GM12874 (cell line): ENCODE measurements at regions not wholly inside any gene's neighbourhood (a gene's known extent, or its start where the extent isn't known, plus 50 kb on each side); places are given as distances from the start of the nearest gene placed in this dataset.

Source experiments
- TF ChIP-seq, protein P1 (sequence below): IDR thresholded peaks from 2 replicates; pipeline ENCODE4 v1.5.1; 2011; ENCODE audit warnings: low read depth, mild to moderate bottlenecking, control low read depth, low read length, moderate library complexity; ENCODE audit not compliant: insufficient read depth

DNA sequence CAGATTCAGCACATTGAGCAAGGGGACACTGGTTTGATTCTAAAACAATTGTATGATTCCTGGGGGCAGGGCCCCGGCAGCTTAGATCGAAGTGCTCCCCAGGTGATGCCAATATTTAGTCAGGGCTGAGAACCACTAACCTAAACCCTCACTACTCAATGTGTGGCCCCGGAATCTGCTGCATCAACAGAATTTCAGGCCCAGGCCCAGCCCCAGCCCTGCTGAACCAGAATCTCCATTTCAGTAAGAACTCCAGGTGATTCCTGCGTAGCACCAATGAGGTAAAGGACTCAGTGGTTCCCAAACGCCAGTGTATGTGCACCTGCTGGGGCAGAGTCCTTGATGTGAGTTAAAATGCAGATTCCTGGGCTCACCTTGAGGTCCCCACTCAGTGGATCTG is 152.8 kb upstream of the KCNG1 start:
- TF ChIP-seq, protein P1, sequence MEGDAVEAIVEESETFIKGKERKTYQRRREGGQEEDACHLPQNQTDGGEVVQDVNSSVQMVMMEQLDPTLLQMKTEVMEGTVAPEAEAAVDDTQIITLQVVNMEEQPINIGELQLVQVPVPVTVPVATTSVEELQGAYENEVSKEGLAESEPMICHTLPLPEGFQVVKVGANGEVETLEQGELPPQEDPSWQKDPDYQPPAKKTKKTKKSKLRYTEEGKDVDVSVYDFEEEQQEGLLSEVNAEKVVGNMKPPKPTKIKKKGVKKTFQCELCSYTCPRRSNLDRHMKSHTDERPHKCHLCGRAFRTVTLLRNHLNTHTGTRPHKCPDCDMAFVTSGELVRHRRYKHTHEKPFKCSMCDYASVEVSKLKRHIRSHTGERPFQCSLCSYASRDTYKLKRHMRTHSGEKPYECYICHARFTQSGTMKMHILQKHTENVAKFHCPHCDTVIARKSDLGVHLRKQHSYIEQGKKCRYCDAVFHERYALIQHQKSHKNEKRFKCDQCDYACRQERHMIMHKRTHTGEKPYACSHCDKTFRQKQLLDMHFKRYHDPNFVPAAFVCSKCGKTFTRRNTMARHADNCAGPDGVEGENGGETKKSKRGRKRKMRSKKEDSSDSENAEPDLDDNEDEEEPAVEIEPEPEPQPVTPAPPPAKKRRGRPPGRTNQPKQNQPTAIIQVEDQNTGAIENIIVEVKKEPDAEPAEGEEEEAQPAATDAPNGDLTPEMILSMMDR: no peak

DNA sequence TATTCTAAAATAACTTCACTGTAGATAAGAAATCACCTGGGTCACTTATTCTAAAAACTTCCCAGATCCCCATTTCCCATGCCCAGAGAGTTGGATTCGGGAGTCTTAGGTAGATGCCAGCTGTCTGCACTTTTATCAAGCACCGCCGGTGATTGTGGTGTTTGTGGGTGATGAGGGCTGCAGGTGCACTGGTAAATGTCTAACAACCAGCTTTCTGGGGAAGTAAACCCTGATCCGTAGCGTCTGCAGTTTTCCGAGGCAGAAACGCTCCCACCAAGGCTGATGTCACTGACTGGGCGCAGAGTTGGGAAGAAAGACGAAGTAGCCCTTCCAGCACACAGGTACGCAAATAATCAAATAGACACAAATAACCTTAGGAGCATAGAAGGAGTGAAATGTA is 152.2 kb upstream of the KCNG1 start:
- TF ChIP-seq, protein P1: no peak

- TF ChIP-seq, protein P1: no peak
Observed at GRCh38 chr20:51174536-51174935, 151.6 kb upstream of the KCNG1 start.

DNA sequence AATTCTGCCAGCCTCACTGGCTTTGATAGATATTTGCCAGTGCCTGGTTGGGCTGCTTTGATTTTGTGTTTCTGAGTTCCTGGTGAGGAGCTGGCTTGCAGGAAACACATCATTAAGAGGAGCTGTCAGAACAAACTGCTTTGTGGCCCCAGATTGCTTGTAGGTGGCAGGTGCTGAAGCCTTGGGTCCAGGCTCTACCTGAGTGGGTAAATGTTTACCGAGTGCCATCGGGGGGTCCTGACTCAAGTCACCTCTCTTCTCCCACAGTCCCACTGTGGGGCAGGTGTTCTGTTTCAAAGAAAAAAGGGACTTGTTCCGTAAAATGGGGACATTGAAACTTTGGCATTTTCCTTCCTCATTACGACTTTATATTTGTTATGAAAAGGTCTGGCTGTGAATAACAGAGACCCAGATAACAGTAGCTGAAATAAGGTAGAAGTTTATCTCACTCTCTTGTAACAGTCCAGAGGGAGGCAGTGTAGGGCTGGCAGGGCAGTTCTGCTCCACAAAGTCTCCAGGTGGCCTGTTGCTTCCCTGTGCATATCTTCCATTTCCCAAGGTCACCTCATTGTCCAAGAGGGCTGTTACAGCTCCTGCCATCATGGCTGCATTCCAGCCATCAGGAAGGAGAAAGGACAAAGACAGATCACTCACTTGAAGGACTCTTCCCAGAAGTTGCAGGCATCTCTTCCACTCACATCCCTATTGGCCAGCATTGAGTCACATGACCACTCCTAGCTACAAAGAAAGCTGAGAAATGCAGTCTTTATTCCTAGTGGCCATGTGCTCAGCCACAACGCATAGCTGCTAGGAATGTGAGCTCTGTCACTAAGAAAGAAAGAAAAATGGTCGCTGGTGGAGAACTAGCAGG is 149.9 kb upstream of the KCNG1 start:
- TF ChIP-seq, protein P1: no peak

- TF ChIP-seq, protein P1: no peak
Observed at GRCh38 chr20:51171141-51171540, 148.2 kb upstream of the KCNG1 start.

DNA sequence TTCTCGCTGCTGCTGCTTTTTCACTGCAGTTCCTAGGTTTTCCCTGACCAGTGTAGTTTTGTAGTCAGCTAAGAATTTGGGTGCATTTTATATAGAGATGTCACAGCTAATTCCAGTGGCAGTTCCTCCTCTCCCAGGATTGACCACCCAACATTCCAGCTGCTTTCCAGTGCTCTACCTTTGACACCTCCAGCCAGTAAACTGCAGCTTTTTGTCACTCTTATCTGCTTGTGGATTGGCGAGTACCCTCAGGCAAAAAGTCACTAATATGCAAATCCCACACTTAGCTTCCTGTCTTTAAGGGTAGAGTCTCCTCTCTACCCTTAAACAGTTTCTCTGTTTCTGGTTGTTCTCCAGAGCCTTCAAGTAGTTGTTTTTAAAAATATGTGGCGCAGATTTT is 146.9 kb upstream of the KCNG1 start:
- TF ChIP-seq, protein P1: no peak

- TF ChIP-seq, protein P1: no peak
Observed at GRCh38 chr20:51166489-51166888, 143.6 kb upstream of the KCNG1 start.
